ENCODE measurements at regions not wholly inside any gene's neighbourhood (a gene's known extent, or its start where the extent isn't known, plus 50 kb on each side); places are given as distances from the start of the nearest gene placed in this dataset.

GRCh38 chr1:194367121-194367520 lies 1180.7 kb upstream of the B3GALT2 start:
- in situ Hi-C loops (cut with MboI) = no loop called here
- intact Hi-C loops (cut with micrococcal nuclease) = no loop called here
- POLR2A ChIA-PET = no interaction called here
- H3K27me3 ChIP-seq (ENCODE audit: control insufficient read depth in 2 of 2, insufficient read depth in 2 of 2, low read length in 2 of 2) = no peaks in the 10 kb centered on the region
- H3K79me2 ChIP-seq (ENCODE audit: control insufficient read depth, insufficient read depth, low read length) = no peaks in the 10 kb centered on the region
- FAIRE-seq = no peak
- WGBS (ENCODE audit: insufficient coverage, low coverage, missing lambda C conversion rate) = 6% methylated on average over 2 of the region's 2 CpGs
- no peaks in the 10 kb centered on the region for H3K36me3 ChIP-seq (ENCODE audit: control insufficient read depth, insufficient read depth, low read length)
- no TSS peak for BruUV-seq (replicated peaks)
- no peak overlapping the region for H2AFZ ChIP-seq (ENCODE audit: low read depth, low read length)
- no peak overlapping the region for H3K4me2 ChIP-seq (ENCODE audit: insufficient read depth, low read length)
- TF ChIP-seq NFATC3 (IDR thresholded peaks at IDR 0.05) (no peak), CBX3 (IDR thresholded peaks at IDR 0.05; ENCODE audit: borderline replicate concordance in 1 of 2, low read length in 2 of 2) (no peak), RB1 (IDR thresholded peaks at IDR 0.05; ENCODE audit: low read depth) (no peak), ZNF217 (CRISPR knock-in tag; IDR thresholded peaks at IDR 0.05) (no peak)
- H3K4me3 ChIP-seq = no peak overlapping the region
- H3K27ac ChIP-seq (ENCODE audit: extremely low read depth, low read depth, low read length) = no peak overlapping the region
- no peaks in the 10 kb centered on the region for H4K20me1 ChIP-seq (replicated peaks; ENCODE audit: control insufficient read depth, insufficient read depth, low read length)
- CTCF ChIA-PET (ENCODE audit: low intra/inter-chr PET ratio) = no interaction called here
- H3K9ac ChIP-seq (ENCODE audit: insufficient read depth in 1 of 2, low read depth in 2 of 2, low read length in 2 of 2) = no peak overlapping the region
- H3K9me3 ChIP-seq (replicated peaks; ENCODE audit: control insufficient read depth, insufficient read depth, low read depth, low read length) = no peaks in the 10 kb centered on the region
- DNase-seq (ENCODE audit: extremely low read depth in 1 of 4, low spot score in 3 of 4) = no peak
- H3K4me1 ChIP-seq (replicated peaks in 1 of 2; ENCODE audit: control insufficient read depth in 2 of 2, insufficient read depth in 2 of 2, low read length in 2 of 2) = no peaks in the 10 kb centered on the region
- H3K9me1 ChIP-seq (ENCODE audit: control insufficient read depth, insufficient read depth, low read length) = no peaks in the 10 kb centered on the region
- no peak for ATAC-seq

DNA sequence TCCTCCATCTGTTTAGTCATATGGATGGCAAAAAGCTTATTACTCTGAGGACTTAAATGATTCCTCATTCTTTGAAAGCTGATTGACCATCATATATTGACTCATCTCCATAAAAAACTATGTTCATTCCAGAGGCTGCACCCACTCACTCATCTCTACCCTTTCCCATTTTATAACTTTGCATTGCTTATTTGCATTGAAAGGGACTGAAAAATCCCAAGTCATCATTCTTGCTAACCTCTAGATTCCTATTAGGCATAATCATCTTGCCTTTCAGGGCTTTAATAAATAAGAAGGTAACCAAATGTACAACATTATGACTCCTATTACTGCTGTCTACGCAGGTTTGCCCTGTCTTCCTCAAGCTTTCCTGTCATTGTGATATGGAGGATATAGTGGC lies 1180.3 kb upstream of the B3GALT2 start:
- Histone ChIP-seq H2AFZ (ENCODE audit: low read depth, low read length) (no peak overlapping the region), H3K9ac (ENCODE audit: insufficient read depth in 1 of 2, low read depth in 2 of 2, low read length in 2 of 2) (no peak overlapping the region), H3K4me2 (ENCODE audit: insufficient read depth, low read length) (no peak overlapping the region), H3K79me2 (ENCODE audit: control insufficient read depth, insufficient read depth, low read length) (no peaks in the 10 kb centered on the region), H3K4me3 (no peak overlapping the region), H3K9me1 (ENCODE audit: control insufficient read depth, insufficient read depth, low read length) (no peaks in the 10 kb centered on the region), H3K4me1 (replicated peaks in 1 of 2; ENCODE audit: control insufficient read depth in 2 of 2, insufficient read depth in 2 of 2, low read length in 2 of 2) (no peaks in the 10 kb centered on the region), H3K36me3 (ENCODE audit: control insufficient read depth, insufficient read depth, low read length) (no peaks in the 10 kb centered on the region), H4K20me1 (replicated peaks; ENCODE audit: control insufficient read depth, insufficient read depth, low read length) (no peaks in the 10 kb centered on the region), H3K9me3 (replicated peaks; ENCODE audit: control insufficient read depth, insufficient read depth, low read depth, low read length) (no peaks in the 10 kb centered on the region), H3K27ac (ENCODE audit: extremely low read depth, low read depth, low read length) (no peak overlapping the region), H3K27me3 (ENCODE audit: control insufficient read depth in 2 of 2, insufficient read depth in 2 of 2, low read length in 2 of 2) (no peaks in the 10 kb centered on the region)
- DNase-seq (ENCODE audit: extremely low read depth in 1 of 4, low spot score in 3 of 4) (no peak), ATAC-seq (no peak), FAIRE-seq (no peak)
- ChIA-PET CTCF (ENCODE audit: low intra/inter-chr PET ratio) (no interaction called here), POLR2A (no interaction called here)
- in situ Hi-C loops (cut with MboI) (no loop called here), intact Hi-C loops (cut with micrococcal nuclease) (no loop called here)
- 0% methylated on average over 1 of the region's 1 CpG for WGBS (ENCODE audit: insufficient coverage, low coverage, missing lambda C conversion rate)
- no TSS peak for BruUV-seq (replicated peaks)
- TF ChIP-seq ARID2 (IDR thresholded peaks at IDR 0.05) = no peak
- no peak for TF ChIP-seq E2F8 (IDR thresholded peaks at IDR 0.05; ENCODE audit: low read depth, partially characterized antibody)
- TF ChIP-seq, protein P1, sequence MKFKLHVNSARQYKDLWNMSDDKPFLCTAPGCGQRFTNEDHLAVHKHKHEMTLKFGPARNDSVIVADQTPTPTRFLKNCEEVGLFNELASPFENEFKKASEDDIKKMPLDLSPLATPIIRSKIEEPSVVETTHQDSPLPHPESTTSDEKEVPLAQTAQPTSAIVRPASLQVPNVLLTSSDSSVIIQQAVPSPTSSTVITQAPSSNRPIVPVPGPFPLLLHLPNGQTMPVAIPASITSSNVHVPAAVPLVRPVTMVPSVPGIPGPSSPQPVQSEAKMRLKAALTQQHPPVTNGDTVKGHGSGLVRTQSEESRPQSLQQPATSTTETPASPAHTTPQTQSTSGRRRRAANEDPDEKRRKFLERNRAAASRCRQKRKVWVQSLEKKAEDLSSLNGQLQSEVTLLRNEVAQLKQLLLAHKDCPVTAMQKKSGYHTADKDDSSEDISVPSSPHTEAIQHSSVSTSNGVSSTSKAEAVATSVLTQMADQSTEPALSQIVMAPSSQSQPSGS (CRISPR knock-in tag; IDR thresholded peaks at IDR 0.05) = no peak
- TF ChIP-seq RBM17 (IDR thresholded peaks at IDR 0.05; ENCODE audit: borderline replicate concordance, low read depth, low read length) = no peak

Data from K562 (cell line).